HEK293T (cell line): ENCODE measurements at regions not wholly inside any gene's neighbourhood (a gene's known extent, or its start where the extent isn't known, plus 50 kb on each side); places are given as distances from the start of the nearest gene placed in this dataset.

Experiments used
- FOXK2 ChIP-seq: fragments of 450-650 bp; IDR thresholded peaks from 2 replicates; pipeline ENCODE4 v1.6.1; 2016; ENCODE audit warnings: mild to moderate bottlenecking
- FOXM1 ChIP-seq: fragments of 450-650 bp; IDR thresholded peaks from 2 replicates; pipeline ENCODE4 v1.6.1; 2017; ENCODE audit warnings: mild to moderate bottlenecking, borderline replicate concordance
- HDGF ChIP-seq: fragments of 450-650 bp; IDR thresholded peaks from 2 replicates; pipeline ENCODE4 v1.6.1; 2017; ENCODE audit warnings: antibody characterized with exemption, borderline replicate concordance
- L3MBTL2 ChIP-seq: fragments of 450-650 bp; conservative IDR thresholded peaks from 2 replicates; pipeline ENCODE4 v1.6.1; 2016; ENCODE audit warnings: mild to moderate bottlenecking
- SP1 ChIP-seq: fragments of 450-650 bp; IDR thresholded peaks from 2 replicates; pipeline ENCODE4 v1.6.1; 2017
- SUZ12 ChIP-seq: fragments of 450-650 bp; IDR thresholded peaks from 2 replicates; pipeline ENCODE4 v1.6.1; 2016; ENCODE audit warnings: mild to moderate bottlenecking
- ZNF384 ChIP-seq: fragments of 450-650 bp; IDR thresholded peaks from 2 replicates; pipeline ENCODE4 v1.6.1; 2016

- TF ChIP-seq ZNF384 = no peak
- no peak for TF ChIP-seq SP1
- TF ChIP-seq FOXM1 = no peak
- TF ChIP-seq HDGF = no peak
- no peak for TF ChIP-seq SUZ12
- no peak for TF ChIP-seq FOXK2
- TF ChIP-seq L3MBTL2 = no peak
Measured at GRCh38 chr4:62912531-62912930, 1496.7 kb downstream of the TECRL start.
